Stomach (tissue), 4 donors: ENCODE measurements at regions not wholly inside any gene's neighbourhood (a gene's known extent, or its start where the extent isn't known, plus 50 kb on each side); places are given as distances from the start of the nearest gene placed in this dataset.

ENCODE experiments used
- CTCF ChIP-seq, 7 experiments: fragments of 450-650 bp in 4 of 7; fragments of 200-600 bp in 3 of 7; sonication (generic) in 3 of 7; IDR thresholded peaks; one replicate each; pipeline ENCODE4 v1.5.1; 2016 to 2019; ENCODE audit warnings: antibody characterized with exemption in 7 of 7, control low read depth in 2 of 7, mild to moderate bottlenecking in 1 of 7
- EP300 ChIP-seq: sonication (generic); formaldehyde crosslinking; IDR thresholded peaks from one replicate; pipeline ENCODE4 v1.6.1; 2017; ENCODE audit warnings: antibody characterized with exemption
- POLR2A ChIP-seq, 4 donors: fragments of 450-650 bp; IDR thresholded peaks; one replicate each; pipeline ENCODE4 v1.6.1; 2016; ENCODE audit warnings: antibody characterized with exemption in 4 of 4, control low read depth in 2 of 4, mild to moderate bottlenecking in 1 of 4, moderate library complexity in 1 of 4

- TF ChIP-seq CTCF (IDR thresholded peaks at IDR 0.05) (no peak), POLR2A (IDR thresholded peaks at IDR 0.05) (no peak), EP300 (no peak)
These were observed 312.3 kb downstream of the CTTN start for GRCh38 chr11:70710601-70711000.
